ENCODE measurements at regions not wholly inside any gene's neighbourhood (a gene's known extent, or its start where the extent isn't known, plus 50 kb on each side); places are given as distances from the start of the nearest gene placed in this dataset.

- Histone ChIP-seq H3K14ac (ENCODE audit: low read length) (no peak overlapping the region), H3K4me3 (ENCODE audit: low read length in 2 of 2) (no peak overlapping the region)
These were observed 398.8 kb downstream of the TGFB2 start for GRCh38 chr1:218743861-218744505.

GRCh38 chr1:218748071-218748470 lies 402.9 kb downstream of the TGFB2 start:
- Histone ChIP-seq H3K18ac (ENCODE audit: low read length) (no peak overlapping the region), H3K9me3 (replicated peaks in 1 of 2; ENCODE audit: control insufficient read depth in 2 of 2, insufficient read depth in 1 of 2, low read depth in 1 of 2, low read length in 2 of 2) (peaks cover 2% of the 10 kb centered on the region in 2 donors), H3K36me3 (replicated peaks in 1 of 2; ENCODE audit: control insufficient read depth in 2 of 2, insufficient read depth in 2 of 2, low read length in 2 of 2) (no peaks in the 10 kb centered on the region), H2BK120ac (ENCODE audit: low read depth, low read length) (no peak overlapping the region), H3K9ac (ENCODE audit: low read depth, low read length, poor library complexity) (no peak overlapping the region), H4K91ac (ENCODE audit: low read depth, low read length, poor library complexity) (no peak overlapping the region), H3K4ac (ENCODE audit: low read length) (no peak overlapping the region), H3K79me1 (ENCODE audit: low read depth, low read length) (no peaks in the 10 kb centered on the region), H3K4me2 (ENCODE audit: insufficient read depth, low read length, poor library complexity, severe bottlenecking) (no peak overlapping the region), H2AFZ (ENCODE audit: low read length) (no peak overlapping the region), H3K4me1 (ENCODE audit: control insufficient read depth in 2 of 2, insufficient read depth in 1 of 2, low read depth in 1 of 2, low read length in 2 of 2) (no peaks in the 10 kb centered on the region), H3K4me3 (ENCODE audit: low read length in 2 of 2) (no peak overlapping the region), H3K27ac (replicated peaks; ENCODE audit: low read length) (no peak overlapping the region), H3K23ac (ENCODE audit: low read depth, low read length, poor library complexity) (no peak overlapping the region), H4K8ac (ENCODE audit: low read depth, low read length) (no peak overlapping the region), H2BK5ac (ENCODE audit: low read length) (no peak overlapping the region), H2BK12ac (ENCODE audit: low read length) (no peak overlapping the region), H3K27me3 (ENCODE audit: control insufficient read depth in 3 of 3, insufficient read depth in 3 of 3, low read depth in 1 of 3, low read length in 3 of 3) (no peaks in the 10 kb centered on the region), H2BK15ac (ENCODE audit: low read length) (no peak overlapping the region), H2AK5ac (ENCODE audit: low read depth, low read length) (no peak overlapping the region), H3K14ac (ENCODE audit: low read length) (no peak overlapping the region)
- no CpG with 5 or more reads among the region's 1 CpG for WGBS, 2 donors (ENCODE audit: extremely low coverage in 2 of 2, insufficient read length in 2 of 2, insufficient replicate concordance in 1 of 2)
- no peak for DNase-seq (ENCODE audit: low spot score)

More at GRCh38 chr1:218743861-218744505, 398.8 kb downstream of the TGFB2 start:
- Histone ChIP-seq H3K9me3 (replicated peaks in 1 of 2; ENCODE audit: control insufficient read depth in 2 of 2, insufficient read depth in 1 of 2, low read depth in 1 of 2, low read length in 2 of 2) (peaks cover 0 to 5% of the 10 kb centered on the region in 2 donors), H3K4ac (ENCODE audit: low read length) (no peak overlapping the region), H2BK5ac (ENCODE audit: low read length) (no peak overlapping the region), H2BK120ac (ENCODE audit: low read depth, low read length) (no peak overlapping the region), H3K4me1 (ENCODE audit: control insufficient read depth in 2 of 2, insufficient read depth in 1 of 2, low read depth in 1 of 2, low read length in 2 of 2) (no peaks in the 10 kb centered on the region), H2BK12ac (ENCODE audit: low read length) (no peak overlapping the region), H3K18ac (ENCODE audit: low read length) (no peak overlapping the region), H3K4me2 (ENCODE audit: insufficient read depth, low read length, poor library complexity, severe bottlenecking) (no peak overlapping the region), H2BK15ac (ENCODE audit: low read length) (no peak overlapping the region), H3K27me3 (ENCODE audit: control insufficient read depth in 3 of 3, insufficient read depth in 3 of 3, low read depth in 1 of 3, low read length in 3 of 3) (no peaks in the 10 kb centered on the region), H4K8ac (ENCODE audit: low read depth, low read length) (no peak overlapping the region), H3K27ac (replicated peaks; ENCODE audit: low read length) (no peak overlapping the region), H3K79me1 (ENCODE audit: low read depth, low read length) (no peaks in the 10 kb centered on the region), H2AK5ac (ENCODE audit: low read depth, low read length) (no peak overlapping the region), H4K91ac (ENCODE audit: low read depth, low read length, poor library complexity) (no peak overlapping the region), H3K23ac (ENCODE audit: low read depth, low read length, poor library complexity) (no peak overlapping the region), H3K36me3 (replicated peaks in 1 of 2; ENCODE audit: control insufficient read depth in 2 of 2, insufficient read depth in 2 of 2, low read length in 2 of 2) (no peaks in the 10 kb centered on the region), H2AFZ (ENCODE audit: low read length) (no peak overlapping the region), H3K9ac (ENCODE audit: low read depth, low read length, poor library complexity) (no peak overlapping the region)
- WGBS, 2 donors (ENCODE audit: extremely low coverage in 2 of 2, insufficient read length in 2 of 2, insufficient replicate concordance in 1 of 2) = no CpG with 5 or more reads among the region's 4 CpGs
- no peak for DNase-seq (ENCODE audit: low spot score)

- no peak overlapping the region for H2BK5ac ChIP-seq (ENCODE audit: low read length)
- DNase-seq (ENCODE audit: low spot score) = no peak
- no peak overlapping the region for H4K91ac ChIP-seq (ENCODE audit: low read depth, low read length, poor library complexity)
- H3K79me1 ChIP-seq (ENCODE audit: low read depth, low read length) = no peaks in the 10 kb centered on the region
- WGBS, 2 donors (ENCODE audit: extremely low coverage in 2 of 2, insufficient read length in 2 of 2, insufficient replicate concordance in 1 of 2) = no CpG with 5 or more reads among the region's 16 CpGs
- H3K27ac ChIP-seq (replicated peaks; ENCODE audit: low read length) = no peak overlapping the region
- no peak overlapping the region for H4K8ac ChIP-seq (ENCODE audit: low read depth, low read length)
- no peak overlapping the region for H2BK15ac ChIP-seq (ENCODE audit: low read length)
- no peaks in the 10 kb centered on the region for H3K4me1 ChIP-seq (ENCODE audit: control insufficient read depth in 2 of 2, insufficient read depth in 1 of 2, low read depth in 1 of 2, low read length in 2 of 2)
- H3K4me2 ChIP-seq (ENCODE audit: insufficient read depth, low read length, poor library complexity, severe bottlenecking) = no peak overlapping the region
- H2BK120ac ChIP-seq (ENCODE audit: low read depth, low read length) = no peak overlapping the region
- H3K9ac ChIP-seq (ENCODE audit: low read depth, low read length, poor library complexity) = no peak overlapping the region
- no peak overlapping the region for H3K23ac ChIP-seq (ENCODE audit: low read depth, low read length, poor library complexity)
- no peak overlapping the region for H2AK5ac ChIP-seq (ENCODE audit: low read depth, low read length)
- peaks cover 2 to 4% of the 10 kb centered on the region in 2 donors for H3K9me3 ChIP-seq (replicated peaks in 1 of 2; ENCODE audit: control insufficient read depth in 2 of 2, insufficient read depth in 1 of 2, low read depth in 1 of 2, low read length in 2 of 2)
- no peaks in the 10 kb centered on the region for H3K27me3 ChIP-seq (ENCODE audit: control insufficient read depth in 3 of 3, insufficient read depth in 3 of 3, low read depth in 1 of 3, low read length in 3 of 3)
- no peak overlapping the region for H3K14ac ChIP-seq (ENCODE audit: low read length)
- H3K4ac ChIP-seq (ENCODE audit: low read length) = no peak overlapping the region
- H3K36me3 ChIP-seq (replicated peaks in 1 of 2; ENCODE audit: control insufficient read depth in 2 of 2, insufficient read depth in 2 of 2, low read length in 2 of 2) = no peaks in the 10 kb centered on the region
- H3K4me3 ChIP-seq (ENCODE audit: low read length in 2 of 2) = no peak overlapping the region
- no peak overlapping the region for H2AFZ ChIP-seq (ENCODE audit: low read length)
- H3K18ac ChIP-seq (ENCODE audit: low read length) = no peak overlapping the region
- no peak overlapping the region for H2BK12ac ChIP-seq (ENCODE audit: low read length)
These were observed 405.3 kb downstream of the TGFB2 start for GRCh38 chr1:218750216-218750970.

- no peaks in the 10 kb centered on the region for H3K27me3 ChIP-seq (ENCODE audit: control insufficient read depth in 3 of 3, insufficient read depth in 3 of 3, low read depth in 1 of 3, low read length in 3 of 3)
- H3K4me2 ChIP-seq (ENCODE audit: insufficient read depth, low read length, poor library complexity, severe bottlenecking) = no peak overlapping the region
- no peaks in the 10 kb centered on the region for H3K36me3 ChIP-seq (replicated peaks in 1 of 2; ENCODE audit: control insufficient read depth in 2 of 2, insufficient read depth in 2 of 2, low read length in 2 of 2)
- no peak overlapping the region for H2AFZ ChIP-seq (ENCODE audit: low read length)
- H3K9ac ChIP-seq (ENCODE audit: low read depth, low read length, poor library complexity) = no peak overlapping the region
- no peak overlapping the region for H2BK5ac ChIP-seq (ENCODE audit: low read length)
- no peak overlapping the region for H2BK12ac ChIP-seq (ENCODE audit: low read length)
- no peak for DNase-seq (ENCODE audit: low spot score)
- H3K4ac ChIP-seq (ENCODE audit: low read length) = no peak overlapping the region
- no peaks in the 10 kb centered on the region for H3K79me1 ChIP-seq (ENCODE audit: low read depth, low read length)
- no peak overlapping the region for H3K4me3 ChIP-seq (ENCODE audit: low read length in 2 of 2)
- H2BK120ac ChIP-seq (ENCODE audit: low read depth, low read length) = no peak overlapping the region
- no CpG with 5 or more reads among the region's 12 CpGs for WGBS, 2 donors (ENCODE audit: extremely low coverage in 2 of 2, insufficient read length in 2 of 2, insufficient replicate concordance in 1 of 2)
- no peak overlapping the region for H3K14ac ChIP-seq (ENCODE audit: low read length)
- no peak overlapping the region for H3K27ac ChIP-seq (replicated peaks; ENCODE audit: low read length)
- H3K4me1 ChIP-seq (ENCODE audit: control insufficient read depth in 2 of 2, insufficient read depth in 1 of 2, low read depth in 1 of 2, low read length in 2 of 2) = no peaks in the 10 kb centered on the region
- H2AK5ac ChIP-seq (ENCODE audit: low read depth, low read length) = no peak overlapping the region
- H3K23ac ChIP-seq (ENCODE audit: low read depth, low read length, poor library complexity) = no peak overlapping the region
- no peak overlapping the region for H4K8ac ChIP-seq (ENCODE audit: low read depth, low read length)
- H2BK15ac ChIP-seq (ENCODE audit: low read length) = no peak overlapping the region
- H4K91ac ChIP-seq (ENCODE audit: low read depth, low read length, poor library complexity) = no peak overlapping the region
- H3K9me3 ChIP-seq (replicated peaks in 1 of 2; ENCODE audit: control insufficient read depth in 2 of 2, insufficient read depth in 1 of 2, low read depth in 1 of 2, low read length in 2 of 2) = peaks cover 2 to 5% of the 10 kb centered on the region in 2 donors
- peak overlapping the region; percentile 8 for H3K18ac ChIP-seq (ENCODE audit: low read length)
These were observed 406.2 kb downstream of the TGFB2 start for GRCh38 chr1:218751208-218751948.
